Neural cell (in vitro differentiated cells): ENCODE measurements at regions not wholly inside any gene's neighbourhood (a gene's known extent, or its start where the extent isn't known, plus 50 kb on each side); places are given as distances from the start of the nearest gene placed in this dataset.

Experiments
- H2AFZ ChIP-seq: fragments of 200-600, 300-800 bp; sonication (generic), shearing (Covaris generic); 2 replicates; pipeline ENCODE4 v1.6.0; 2014; ENCODE audit warnings: low read depth, mild to moderate bottlenecking, antibody characterized with exemption, low read length, moderate library complexity
- H3F3A ChIP-seq: fragments of 200-600 bp; shearing (Covaris generic); 2 replicates; pipeline ENCODE4 v1.6.1; 2016; ENCODE audit warnings: mild to moderate bottlenecking, moderate library complexity, mixed read lengths, antibody characterized with exemption, low read length; ENCODE audit not compliant: insufficient read depth, poor library complexity, severe bottlenecking
- H3K27ac ChIP-seq: fragments of 200-600, 300-800 bp; sonication (generic), shearing (Covaris generic); 2 replicates; pipeline ENCODE4 v1.5.1; 2014; ENCODE audit warnings: mild to moderate bottlenecking, low read length, moderate library complexity
- H3K27me3 ChIP-seq: fragments of 300-800, 200-600 bp; sonication (generic), shearing (Covaris generic); 2 replicates; pipeline ENCODE4 v1.6.0; 2014; ENCODE audit warnings: mild to moderate bottlenecking, low read depth, low read length, moderate library complexity; ENCODE audit not compliant: insufficient read depth
- H3K36me3 ChIP-seq: fragments of 300-800, 200-600 bp; sonication (generic), shearing (Covaris generic); 2 replicates; pipeline ENCODE4 v1.5.1; 2014; ENCODE audit warnings: mild to moderate bottlenecking, antibody characterized with exemption, low read length, moderate library complexity; ENCODE audit not compliant: insufficient read depth
- H3K4me2 ChIP-seq: fragments of 300-800, 200-600 bp; sonication (generic), shearing (Covaris generic); 2 replicates; pipeline ENCODE4 v1.6.0; 2014; ENCODE audit warnings: mild to moderate bottlenecking, low read length
- H3K4me3 ChIP-seq: fragments of 300-800, 200-600 bp; sonication (generic), shearing (Covaris generic); 2 replicates; pipeline ENCODE4 v1.5.1; 2014; ENCODE audit warnings: mild to moderate bottlenecking, low read length, moderate library complexity
- H3K79me2 ChIP-seq: fragments of 200-600 bp; shearing (Covaris generic); replicated peaks from 2 replicates; pipeline ENCODE4 v1.6.0; 2014; ENCODE audit warnings: mild to moderate bottlenecking, low read length, moderate library complexity; ENCODE audit not compliant: insufficient read depth
- H3K9ac ChIP-seq: fragments of 300-800, 200-600 bp; sonication (generic), shearing (Covaris generic); 2 replicates; pipeline ENCODE4 v1.6.1; 2016; ENCODE audit warnings: mild to moderate bottlenecking, low read length, mixed read lengths
- H3K9me2 ChIP-seq: fragments of 200-600 bp; shearing (Covaris generic); 2 replicates; pipeline ENCODE4 v1.6.1; 2016; ENCODE audit warnings: mild to moderate bottlenecking, low read length, mixed read lengths; ENCODE audit not compliant: insufficient read depth
- H3K9me3 ChIP-seq: fragments of 200-600, 300-800 bp; sonication (generic), shearing (Covaris generic); 2 replicates; pipeline ENCODE4 v1.6.1; 2016; ENCODE audit warnings: mild to moderate bottlenecking, mixed run types, low read length, moderate library complexity, mixed read lengths
- H4K20me1 ChIP-seq: fragments of 200-600 bp; shearing (Covaris generic); 2 replicates; pipeline ENCODE4 v1.6.1; 2016; ENCODE audit warnings: mild to moderate bottlenecking, mixed run types; ENCODE audit not compliant: insufficient read depth
- EP300 ChIP-seq: fragments of 450-650 bp; conservative IDR thresholded peaks from 2 replicates; pipeline ENCODE4 v1.6.1; 2014; ENCODE audit warnings: antibody characterized with exemption, mild to moderate bottlenecking, moderate library complexity; ENCODE audit not compliant: poor library complexity, severe bottlenecking
- EZH2 ChIP-seq: fragments of 200-600, 300-800 bp; shearing (Covaris generic), sonication (generic); IDR thresholded peaks from 2 replicates; pipeline ENCODE4 v1.6.1; 2014; ENCODE audit warnings: antibody characterized with exemption, low read length, borderline replicate concordance, mild to moderate bottlenecking; ENCODE audit not compliant: insufficient read depth, poor library complexity, severe bottlenecking
- MXI1 ChIP-seq: fragments of 450-650 bp; conservative IDR thresholded peaks from 2 replicates; pipeline ENCODE4 v1.6.1; 2014; ENCODE audit warnings: antibody characterized with exemption, mild to moderate bottlenecking; ENCODE audit not compliant: poor library complexity, severe bottlenecking
- POLR2AphosphoS5 ChIP-seq: IDR thresholded peaks from 2 replicates; pipeline ENCODE4 v1.6.1; 2012
- RAD21 ChIP-seq: fragments of 450-650 bp; conservative IDR thresholded peaks from 2 replicates; pipeline ENCODE4 v1.6.1; 2014; ENCODE audit warnings: antibody characterized with exemption, mild to moderate bottlenecking, moderate library complexity
- REST ChIP-seq: IDR thresholded peaks from 2 replicates; pipeline ENCODE4 v1.6.1; 2012; ENCODE audit warnings: borderline replicate concordance
- SMC3 ChIP-seq: fragments of 450-650 bp; conservative IDR thresholded peaks from 2 replicates; pipeline ENCODE4 v1.6.1; 2014; ENCODE audit warnings: antibody characterized with exemption, mild to moderate bottlenecking, moderate library complexity; ENCODE audit not compliant: poor library complexity
- TAF1 ChIP-seq: IDR thresholded peaks from 2 replicates; pipeline ENCODE4 v1.6.1; 2012; ENCODE audit warnings: low read depth
- TF ChIP-seq, protein P1 (sequence below): fragments of 450-650 bp; IDR thresholded peaks from 2 replicates; pipeline ENCODE4 v1.5.1; 2014; ENCODE audit warnings: antibody characterized with exemption, mild to moderate bottlenecking, moderate library complexity; ENCODE audit not compliant: poor library complexity, severe bottlenecking

DNA sequence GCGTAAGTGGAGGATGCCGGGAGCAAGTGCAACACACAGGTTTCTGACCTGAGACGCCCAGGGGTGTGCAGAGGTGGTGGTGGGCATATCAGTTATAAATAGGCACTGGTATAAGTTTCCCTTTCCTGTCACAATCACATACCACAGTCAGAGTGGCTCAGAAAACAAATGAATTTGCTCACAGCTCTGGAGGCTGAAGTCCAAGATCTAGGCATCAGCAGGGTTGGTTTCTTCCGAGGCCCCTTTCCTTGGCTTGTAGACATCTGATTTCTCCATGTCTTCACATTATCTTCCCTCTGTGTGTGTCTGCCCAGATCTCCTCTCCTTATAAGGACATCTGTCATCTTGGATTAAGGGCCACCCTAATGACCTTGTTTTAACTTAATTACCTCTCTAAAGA lies 250.5 kb upstream of the TNRC6C start:
- Histone ChIP-seq H3K9me3 (peaks cover 17% of the 10 kb centered on the region), H3K4me2 (no peak overlapping the region), H3K4me3 (no peak overlapping the region), H3K9ac (no peak overlapping the region), H4K20me1 (no peaks in the 10 kb centered on the region), H3F3A (no peaks in the 10 kb centered on the region), H3K9me2 (no peaks in the 10 kb centered on the region), H3K27ac (no peak overlapping the region), H3K79me2 (no peaks in the 10 kb centered on the region), H3K36me3 (no peaks in the 10 kb centered on the region), H3K27me3 (no peaks in the 10 kb centered on the region), H2AFZ (no peak overlapping the region)
- no peak for TF ChIP-seq REST
- no peak for TF ChIP-seq MXI1
- TF ChIP-seq RAD21, result no peak
- TF ChIP-seq POLR2AphosphoS5, result no peak
- TF ChIP-seq, protein P1, sequence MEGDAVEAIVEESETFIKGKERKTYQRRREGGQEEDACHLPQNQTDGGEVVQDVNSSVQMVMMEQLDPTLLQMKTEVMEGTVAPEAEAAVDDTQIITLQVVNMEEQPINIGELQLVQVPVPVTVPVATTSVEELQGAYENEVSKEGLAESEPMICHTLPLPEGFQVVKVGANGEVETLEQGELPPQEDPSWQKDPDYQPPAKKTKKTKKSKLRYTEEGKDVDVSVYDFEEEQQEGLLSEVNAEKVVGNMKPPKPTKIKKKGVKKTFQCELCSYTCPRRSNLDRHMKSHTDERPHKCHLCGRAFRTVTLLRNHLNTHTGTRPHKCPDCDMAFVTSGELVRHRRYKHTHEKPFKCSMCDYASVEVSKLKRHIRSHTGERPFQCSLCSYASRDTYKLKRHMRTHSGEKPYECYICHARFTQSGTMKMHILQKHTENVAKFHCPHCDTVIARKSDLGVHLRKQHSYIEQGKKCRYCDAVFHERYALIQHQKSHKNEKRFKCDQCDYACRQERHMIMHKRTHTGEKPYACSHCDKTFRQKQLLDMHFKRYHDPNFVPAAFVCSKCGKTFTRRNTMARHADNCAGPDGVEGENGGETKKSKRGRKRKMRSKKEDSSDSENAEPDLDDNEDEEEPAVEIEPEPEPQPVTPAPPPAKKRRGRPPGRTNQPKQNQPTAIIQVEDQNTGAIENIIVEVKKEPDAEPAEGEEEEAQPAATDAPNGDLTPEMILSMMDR, result no peak
- TF ChIP-seq SMC3, result no peak
- TF ChIP-seq EP300, result no peak
- TF ChIP-seq EZH2, result no peak
- no peak for TF ChIP-seq TAF1

DNA sequence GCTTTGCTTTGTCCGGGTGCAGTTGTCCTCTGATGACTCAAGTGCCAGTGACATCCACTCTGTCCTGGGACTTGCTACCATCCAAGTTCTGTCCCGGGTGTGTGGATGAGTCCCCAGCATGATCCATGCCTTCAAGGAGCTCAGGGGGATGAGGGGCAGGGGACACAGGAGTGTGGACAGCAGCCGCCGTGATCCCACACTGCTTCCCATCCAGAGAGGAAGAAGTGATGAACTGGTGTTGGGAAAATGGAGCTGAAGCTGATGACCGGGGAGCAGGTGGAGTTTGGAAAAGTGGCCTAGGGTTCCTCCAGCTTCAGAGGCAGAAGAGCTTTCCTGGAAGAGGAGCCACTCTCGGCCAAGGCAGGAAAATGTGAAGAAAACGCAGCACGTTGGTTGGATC lies 249.6 kb upstream of the TNRC6C start:
- no peaks in the 10 kb centered on the region for H4K20me1 ChIP-seq
- no peaks in the 10 kb centered on the region for H3K27me3 ChIP-seq

More for the DNA sequence above, 249.6 kb upstream of the TNRC6C start:
- H3K9me3 ChIP-seq, result peaks cover 10% of the 10 kb centered on the region
- TF ChIP-seq EZH2 (no peak), POLR2AphosphoS5 (no peak), REST (no peak), TAF1 (no peak), RAD21 (no peak), EP300 (no peak), MXI1 (no peak), SMC3 (no peak)
- TF ChIP-seq, protein P1, result no peak
- H3K36me3 ChIP-seq, result no peaks in the 10 kb centered on the region
- H3K4me2 ChIP-seq, result no peak overlapping the region
- no peak overlapping the region for H2AFZ ChIP-seq
- H3K27ac ChIP-seq, result no peak overlapping the region
- no peak overlapping the region for H3K4me3 ChIP-seq
- H3K9ac ChIP-seq, result no peak overlapping the region
- no peaks in the 10 kb centered on the region for H3F3A ChIP-seq
- no peaks in the 10 kb centered on the region for H3K9me2 ChIP-seq
- H3K79me2 ChIP-seq, result no peaks in the 10 kb centered on the region
